SHP77 treated with DMSO at 0.1 percent for 48 hours (cell line): ENCODE measurements at regions not wholly inside any gene's neighbourhood (a gene's known extent, or its start where the extent isn't known, plus 50 kb on each side); places are given as distances from the start of the nearest gene placed in this dataset.

Experiments used
- DNase-seq: peaks from one replicate; lab custom pipeline; 2025; lab: John Stamatoyannopoulos, UW

- DNase-seq: no peak
Measured at GRCh38 chr5:82335806-82336205, 57.7 kb upstream of the RPS23 start.

DNA sequence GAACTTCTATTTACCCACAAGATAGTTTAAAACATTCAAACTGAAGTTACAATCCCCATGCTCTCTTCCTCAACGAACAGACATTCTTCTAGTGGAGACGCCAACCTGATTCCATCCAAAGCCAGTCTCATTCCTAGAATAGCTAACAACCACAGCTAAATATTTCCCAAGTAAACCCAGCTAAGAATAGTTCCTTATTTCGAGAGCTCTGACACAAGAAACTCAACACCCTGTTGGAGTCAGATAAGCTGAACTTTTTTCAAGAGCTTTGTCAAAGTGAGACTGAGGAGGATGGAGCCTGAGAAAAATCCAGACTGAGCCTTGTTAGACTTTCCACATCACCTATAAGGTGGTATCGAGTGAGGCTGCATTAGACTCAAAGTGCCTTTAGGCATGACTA is 56.7 kb upstream of the RPS23 start:
- no peak for DNase-seq

GRCh38 chr5:82334085-82334692 is 56.0 kb upstream of the RPS23 start:
- no peak for DNase-seq

DNA sequence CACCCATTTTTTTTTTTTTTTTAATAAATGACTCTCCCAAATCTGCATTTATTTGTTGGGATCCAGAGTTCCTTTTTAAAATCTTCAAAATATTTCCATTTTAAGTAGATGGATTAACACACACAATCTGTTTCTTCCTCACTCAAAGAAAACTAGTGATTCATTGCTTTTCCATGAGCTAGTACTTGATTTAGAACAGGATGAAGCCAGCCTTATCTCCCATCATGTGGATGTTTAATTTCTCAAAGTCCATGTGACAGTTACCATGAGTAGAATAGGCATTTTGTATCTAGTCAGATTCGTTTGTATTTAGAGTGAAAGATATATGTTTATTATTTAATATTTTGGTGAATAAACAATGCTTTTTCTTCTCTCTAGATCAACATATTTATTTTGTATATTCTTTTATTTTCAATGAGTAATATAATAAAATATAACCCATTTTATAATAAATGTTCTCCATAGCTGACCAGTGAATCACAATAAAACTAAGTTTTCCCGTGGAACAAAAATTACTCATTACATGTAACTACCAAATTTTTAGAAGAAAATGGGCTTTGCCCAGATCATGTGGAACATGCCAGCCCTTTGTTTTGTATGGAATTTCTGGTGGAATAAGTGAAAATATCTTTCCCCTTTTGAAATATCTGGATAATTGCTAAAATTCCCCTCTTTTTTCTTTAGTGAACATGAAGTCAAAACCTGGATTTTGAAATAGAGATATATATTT is 54.9 kb upstream of the RPS23 start:
- no peak for DNase-seq

GRCh38 chr5:82332064-82332855 is 54.1 kb upstream of the RPS23 start:
- DNase-seq: no peak

GRCh38 chr5:82331557-82331956 is 53.4 kb upstream of the RPS23 start:
- DNase-seq: no peak

GRCh38 chr5:82330530-82331270 is 52.5 kb upstream of the RPS23 start:
- DNase-seq: no peak

GRCh38 chr5:82329393-82329792 is 51.2 kb upstream of the RPS23 start:
- no peak for DNase-seq
